Tibial nerve (tissue), 4 donors: ENCODE measurements at regions not wholly inside any gene's neighbourhood (a gene's known extent, or its start where the extent isn't known, plus 50 kb on each side); places are given as distances from the start of the nearest gene placed in this dataset.

Source experiments
- DNase-seq, 2 donors: peaks; one replicate each; pipeline ENCODE4 v3.0.0-alpha.2; 2019; ENCODE audit warnings: low spot score in 2 of 2
- H3K27ac ChIP-seq, 4 donors: fragments of 200-600 bp; sonication (generic) in 3 of 4; one replicate each; pipeline ENCODE4 v1.5.1; 2017 to 2019; ENCODE audit warnings: mild to moderate bottlenecking in 1 of 4
- H3K27me3 ChIP-seq, 2 donors: fragments of 200-600 bp; sonication (generic) in 1 of 2; one replicate each; pipeline versions ENCODE4 v1.5.1 to v1.6.0; 2017 to 2019
- H3K36me3 ChIP-seq, 3 donors: fragments of 200-600 bp; sonication (generic); one replicate each; pipeline ENCODE4 v1.5.1; 2018 to 2019
- H3K4me1 ChIP-seq, 4 donors: fragments of 200-600 bp; sonication (generic) in 3 of 4; one replicate each; pipeline ENCODE4 v1.5.1; 2017 to 2019
- H3K4me3 ChIP-seq, 4 donors: fragments of 200-600 bp; sonication (generic) in 3 of 4; one replicate each; pipeline ENCODE4 v1.5.1; 2017 to 2019; ENCODE audit warnings: mild to moderate bottlenecking in 1 of 4, moderate library complexity in 1 of 4
- H3K9me3 ChIP-seq, 4 donors: fragments of 200-600 bp; sonication (generic) in 3 of 4; one replicate each; pipeline ENCODE4 v1.5.1; 2017 to 2019
- EP300 ChIP-seq, 2 donors: sonication (generic); formaldehyde crosslinking; IDR thresholded peaks; one replicate each; pipeline ENCODE4 v1.6.1; 2017; ENCODE audit warnings: antibody characterized with exemption in 2 of 2, mild to moderate bottlenecking in 1 of 2
- POLR2A ChIP-seq, 2 donors: fragments of 450-650 bp; IDR thresholded peaks; one replicate each; pipeline ENCODE4 v1.6.1; 2017; ENCODE audit warnings: antibody characterized with exemption in 2 of 2, mild to moderate bottlenecking in 2 of 2, moderate library complexity in 2 of 2
- WGBS, 2 donors: methylation state at CpG; one replicate each; pipeline ENCODE4 v1.1.5; 2018; 5-methylcytosine and 5-hydroxymethylcytosine counted together
- TF ChIP-seq, protein P1 (sequence below), 5 experiments: fragments of 200-600 bp in 3 of 5; fragments of 450-650 bp in 2 of 5; sonication (generic) in 3 of 5; IDR thresholded peaks; one replicate each; pipeline ENCODE4 v1.5.1; 2016 to 2019; ENCODE audit warnings: antibody characterized with exemption in 5 of 5, mild to moderate bottlenecking in 3 of 5, moderate library complexity in 2 of 5

DNA sequence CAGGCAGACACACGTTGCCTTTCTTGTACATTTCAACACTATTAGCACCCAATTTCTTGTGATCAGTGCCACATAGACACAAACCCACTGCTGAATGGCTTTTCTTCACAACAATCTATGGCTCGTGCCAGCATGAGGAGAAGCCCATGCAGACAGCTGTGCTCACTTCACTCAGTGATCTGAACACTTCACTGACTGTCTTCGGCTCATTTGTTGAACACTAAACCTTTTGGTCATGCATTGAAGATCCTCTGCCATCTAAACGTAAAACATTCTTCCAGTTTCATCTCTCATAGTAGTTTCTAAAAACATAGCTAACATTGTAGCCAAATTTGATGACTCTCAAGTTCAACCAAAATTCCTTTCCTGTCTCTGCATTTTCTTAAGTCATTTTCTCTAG is 331.0 kb upstream of the ZP4 start:
- H3K27me3 ChIP-seq = no peaks in the 10 kb centered on the region
- H3K27ac ChIP-seq = no peak overlapping the region
- WGBS, 2 donors = 75 to 77% methylated on average over 4 of the region's 4 CpGs
- TF ChIP-seq, protein P1, sequence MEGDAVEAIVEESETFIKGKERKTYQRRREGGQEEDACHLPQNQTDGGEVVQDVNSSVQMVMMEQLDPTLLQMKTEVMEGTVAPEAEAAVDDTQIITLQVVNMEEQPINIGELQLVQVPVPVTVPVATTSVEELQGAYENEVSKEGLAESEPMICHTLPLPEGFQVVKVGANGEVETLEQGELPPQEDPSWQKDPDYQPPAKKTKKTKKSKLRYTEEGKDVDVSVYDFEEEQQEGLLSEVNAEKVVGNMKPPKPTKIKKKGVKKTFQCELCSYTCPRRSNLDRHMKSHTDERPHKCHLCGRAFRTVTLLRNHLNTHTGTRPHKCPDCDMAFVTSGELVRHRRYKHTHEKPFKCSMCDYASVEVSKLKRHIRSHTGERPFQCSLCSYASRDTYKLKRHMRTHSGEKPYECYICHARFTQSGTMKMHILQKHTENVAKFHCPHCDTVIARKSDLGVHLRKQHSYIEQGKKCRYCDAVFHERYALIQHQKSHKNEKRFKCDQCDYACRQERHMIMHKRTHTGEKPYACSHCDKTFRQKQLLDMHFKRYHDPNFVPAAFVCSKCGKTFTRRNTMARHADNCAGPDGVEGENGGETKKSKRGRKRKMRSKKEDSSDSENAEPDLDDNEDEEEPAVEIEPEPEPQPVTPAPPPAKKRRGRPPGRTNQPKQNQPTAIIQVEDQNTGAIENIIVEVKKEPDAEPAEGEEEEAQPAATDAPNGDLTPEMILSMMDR (IDR thresholded peaks at IDR 0.05) = no peak
- TF ChIP-seq EP300 (IDR thresholded peaks at IDR 0.05) (no peak), POLR2A (IDR thresholded peaks at IDR 0.05) (no peak)
- H3K4me3 ChIP-seq = no peak overlapping the region
- H3K36me3 ChIP-seq = no peaks in the 10 kb centered on the region
- no peaks in the 10 kb centered on the region for H3K4me1 ChIP-seq
- no peak for DNase-seq
- no peaks in the 10 kb centered on the region for H3K9me3 ChIP-seq

DNA sequence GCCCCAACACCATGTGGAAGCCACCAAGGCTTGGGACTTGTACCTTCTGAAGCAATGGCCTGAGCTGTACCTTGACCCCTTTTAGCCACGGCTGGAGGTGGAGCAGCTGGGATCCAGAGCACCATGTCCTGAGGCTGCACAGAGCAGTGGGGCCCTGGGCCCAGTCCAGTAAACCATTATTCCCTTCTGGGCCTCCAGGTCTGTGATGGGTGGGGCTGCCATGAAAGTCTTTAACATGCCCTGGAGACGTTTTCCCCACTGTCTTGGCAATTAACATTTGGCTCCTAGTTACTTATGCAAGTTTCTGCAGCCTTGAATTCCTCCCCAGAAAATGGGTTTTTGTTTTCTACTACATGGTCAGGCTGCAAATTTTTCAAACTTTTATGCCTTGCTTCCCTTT is 323.7 kb upstream of the ZP4 start:
- WGBS, 2 donors = 53 to 54% methylated on average over 2 of the region's 2 CpGs
- no peak overlapping the region for H3K27ac ChIP-seq
- no peaks in the 10 kb centered on the region for H3K36me3 ChIP-seq
- DNase-seq = no peak
- H3K4me3 ChIP-seq = no peak overlapping the region
- no peaks in the 10 kb centered on the region for H3K9me3 ChIP-seq
- TF ChIP-seq, protein P1 (IDR thresholded peaks at IDR 0.05) = no peak
- no peak for TF ChIP-seq EP300 (IDR thresholded peaks at IDR 0.05)
- TF ChIP-seq POLR2A (IDR thresholded peaks at IDR 0.05) = no peak
- no peaks in the 10 kb centered on the region for H3K4me1 ChIP-seq
- no peaks in the 10 kb centered on the region for H3K27me3 ChIP-seq

DNA sequence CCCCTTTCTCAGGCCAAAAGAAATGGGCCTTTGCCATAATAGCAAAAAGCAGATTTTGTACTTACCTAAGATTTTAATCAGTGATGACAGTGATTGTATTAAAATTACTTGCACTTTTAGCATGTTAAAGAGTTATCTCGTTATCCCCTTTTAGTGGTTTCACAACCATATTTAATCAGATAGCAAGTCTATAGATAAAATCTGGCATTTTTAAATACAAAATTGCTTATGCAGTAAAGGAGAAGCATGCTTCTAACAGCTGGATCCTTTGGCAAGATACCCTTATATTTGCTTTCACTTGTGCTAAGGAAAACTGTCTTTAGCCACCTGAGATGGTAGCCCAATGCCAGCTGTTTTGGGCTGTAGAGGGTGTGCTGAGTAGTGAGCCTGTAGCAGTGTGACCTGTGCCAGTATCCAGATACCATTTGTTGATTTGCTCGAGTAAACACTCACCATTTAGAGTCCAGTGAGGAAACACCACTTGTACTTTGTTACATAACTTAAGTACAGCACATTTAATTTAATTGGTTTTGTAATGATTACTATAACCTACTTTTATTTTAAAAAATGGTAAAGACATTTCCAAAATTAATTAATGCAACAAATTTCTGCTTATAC is 314.4 kb upstream of the ZP4 start:
- WGBS, 2 donors = 75 to 83% methylated on average over 2 of the region's 2 CpGs
- no peaks in the 10 kb centered on the region for H3K4me1 ChIP-seq
- no peaks in the 10 kb centered on the region for H3K36me3 ChIP-seq
- no peak for DNase-seq
- peaks cover 0 to 4% (median 0%) of the 10 kb centered on the region in 4 donors for H3K9me3 ChIP-seq
- no peak overlapping the region for H3K4me3 ChIP-seq
- TF ChIP-seq, protein P1 (IDR thresholded peaks at IDR 0.05) = no peak
- TF ChIP-seq POLR2A (IDR thresholded peaks at IDR 0.05) = no peak
- no peak for TF ChIP-seq EP300 (IDR thresholded peaks at IDR 0.05)
- no peaks in the 10 kb centered on the region for H3K27me3 ChIP-seq
- H3K27ac ChIP-seq = no peak overlapping the region

DNA sequence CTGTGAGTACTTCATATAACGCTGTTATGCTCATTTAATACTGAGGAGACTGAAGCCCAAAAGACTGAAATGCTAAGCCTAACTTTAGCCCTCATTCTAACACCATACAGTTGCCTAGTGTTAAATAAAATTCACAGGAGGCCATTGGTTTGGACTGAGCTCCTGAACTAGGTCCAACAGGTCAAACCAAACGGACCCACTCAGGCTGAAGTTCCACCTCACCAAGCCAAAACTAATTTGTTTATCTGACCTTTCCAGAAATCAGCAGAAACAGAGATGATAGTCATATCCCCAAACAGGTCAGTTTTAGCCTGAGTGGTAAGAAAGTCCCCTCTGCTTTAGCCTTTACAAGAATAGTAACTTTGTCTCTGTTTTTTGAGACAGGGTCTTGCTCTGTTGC is 311.3 kb upstream of the ZP4 start:
- Histone ChIP-seq H3K27ac (no peak overlapping the region), H3K4me3 (no peak overlapping the region), H3K36me3 (no peaks in the 10 kb centered on the region), H3K27me3 (no peaks in the 10 kb centered on the region), H3K4me1 (no peaks in the 10 kb centered on the region), H3K9me3 (peaks cover 0 to 4% (median 0%) of the 10 kb centered on the region in 4 donors)
- no peak for DNase-seq
- 54 to 56% methylated on average over 2 of the region's 2 CpGs for WGBS, 2 donors
- TF ChIP-seq POLR2A (IDR thresholded peaks at IDR 0.05) (no peak), EP300 (IDR thresholded peaks at IDR 0.05) (no peak)
- TF ChIP-seq, protein P1 (IDR thresholded peaks at IDR 0.05) = no peak

DNA sequence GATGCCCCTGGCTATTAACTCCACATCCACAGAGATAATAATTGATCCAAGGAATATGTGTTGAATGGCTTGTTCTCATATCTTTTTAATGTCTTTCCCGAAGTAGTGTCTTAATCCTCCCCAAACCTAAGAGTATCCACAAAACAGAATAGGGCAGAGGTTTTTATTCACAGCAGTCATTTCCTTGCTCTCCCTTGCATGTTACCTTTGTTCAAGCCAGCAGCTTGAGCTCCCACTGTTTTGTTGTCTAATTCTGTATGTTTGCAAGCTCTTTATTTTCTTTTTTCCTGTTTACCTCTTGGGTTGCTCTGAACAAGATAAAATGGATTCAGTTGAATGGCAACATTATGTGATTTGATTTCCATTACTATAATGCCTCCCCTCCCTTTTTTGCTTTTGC is 308.6 kb upstream of the ZP4 start:
- peaks cover 0 to 4% (median 0%) of the 10 kb centered on the region in 4 donors for H3K9me3 ChIP-seq
- TF ChIP-seq, protein P1 (IDR thresholded peaks at IDR 0.05) = no peak
- no peak for TF ChIP-seq POLR2A (IDR thresholded peaks at IDR 0.05)
- TF ChIP-seq EP300 (IDR thresholded peaks at IDR 0.05) = no peak
- H3K4me1 ChIP-seq = no peaks in the 10 kb centered on the region
- WGBS, 2 donors = 26 to 36% methylated on average over 1 of the region's 1 CpG
- no peaks in the 10 kb centered on the region for H3K27me3 ChIP-seq
- no peak overlapping the region for H3K4me3 ChIP-seq
- no peak for DNase-seq
- H3K27ac ChIP-seq = no peak overlapping the region
- H3K36me3 ChIP-seq = no peaks in the 10 kb centered on the region
